ENCODE measurements at regions not wholly inside any gene's neighbourhood (a gene's known extent, or its start where the extent isn't known, plus 50 kb on each side); places are given as distances from the start of the nearest gene placed in this dataset.

- DNase-seq (ENCODE audit: low spot score) = no peak
- no peak for FAIRE-seq
Measured at GRCh38 chr5:161134956-161135355, 282.9 kb upstream of the ATP10B start.

GRCh38 chr5:161134083-161134482, 282.1 kb upstream of the ATP10B start:
- no peak for DNase-seq (ENCODE audit: low spot score)
- no peak for FAIRE-seq

- DNase-seq (ENCODE audit: low spot score) (no peak), FAIRE-seq (no peak)
Measured at GRCh38 chr5:161115941-161116340, 263.9 kb upstream of the ATP10B start.

- DNase-seq (ENCODE audit: low spot score) (no peak), FAIRE-seq (no peak)
Measured at GRCh38 chr5:161112371-161112770, 260.4 kb upstream of the ATP10B start.

DNA sequence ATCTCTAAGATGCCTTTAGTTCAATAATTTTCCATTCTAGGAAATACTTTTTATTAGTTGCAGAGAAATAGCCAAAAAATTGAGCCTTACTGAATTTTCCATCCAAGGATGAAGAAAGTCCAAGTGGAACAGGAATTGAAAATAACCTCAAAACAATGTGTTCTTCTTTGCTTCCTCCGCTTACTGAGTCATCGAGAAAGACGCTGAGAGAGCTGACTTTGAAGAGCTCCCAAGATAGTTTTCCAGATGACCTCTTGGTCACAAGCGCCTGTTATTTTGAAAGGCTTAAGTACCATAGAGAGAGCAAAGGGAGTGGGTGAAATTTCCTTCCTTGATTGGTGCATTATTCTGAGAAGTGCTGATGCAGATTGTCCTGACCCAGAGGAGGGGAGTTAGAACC, 253.5 kb upstream of the ATP10B start:
- DNase-seq (ENCODE audit: low spot score) = no peak
- FAIRE-seq = no peak

- no peak for FAIRE-seq
- DNase-seq (ENCODE audit: low spot score) = no peak
Measured at GRCh38 chr5:161098516-161098915, 246.5 kb upstream of the ATP10B start.

- DNase-seq (ENCODE audit: low spot score) (no peak), FAIRE-seq (no peak)
Measured at GRCh38 chr5:161096581-161096980, 244.6 kb upstream of the ATP10B start.

GRCh38 chr5:161095953-161096352, 243.9 kb upstream of the ATP10B start:
- FAIRE-seq = no peak
- no peak for DNase-seq (ENCODE audit: low spot score)

DNA sequence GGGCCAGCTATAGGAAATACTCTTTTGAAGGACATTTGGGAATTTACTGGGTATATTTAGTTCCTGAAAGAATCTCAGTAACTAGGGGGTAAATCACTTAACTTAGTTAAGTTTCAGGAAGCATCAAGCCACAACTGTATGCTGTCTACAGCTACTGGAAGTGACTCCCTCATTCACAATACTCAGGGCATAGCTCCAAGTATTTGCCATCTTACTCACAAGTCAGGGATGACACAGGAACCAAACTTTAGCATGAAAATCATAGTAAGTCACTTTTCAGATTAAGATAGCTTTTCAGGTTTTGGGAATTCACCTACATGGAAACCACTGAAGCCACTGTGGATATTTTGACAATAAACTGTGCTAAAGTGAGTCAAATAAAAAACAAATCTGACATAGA, 242.4 kb upstream of the ATP10B start:
- no peak for DNase-seq (ENCODE audit: low spot score)
- FAIRE-seq = no peak

GRCh38 chr5:161093100-161093499, 241.1 kb upstream of the ATP10B start:
- FAIRE-seq (no peak), DNase-seq (ENCODE audit: low spot score) (no peak)

DNA sequence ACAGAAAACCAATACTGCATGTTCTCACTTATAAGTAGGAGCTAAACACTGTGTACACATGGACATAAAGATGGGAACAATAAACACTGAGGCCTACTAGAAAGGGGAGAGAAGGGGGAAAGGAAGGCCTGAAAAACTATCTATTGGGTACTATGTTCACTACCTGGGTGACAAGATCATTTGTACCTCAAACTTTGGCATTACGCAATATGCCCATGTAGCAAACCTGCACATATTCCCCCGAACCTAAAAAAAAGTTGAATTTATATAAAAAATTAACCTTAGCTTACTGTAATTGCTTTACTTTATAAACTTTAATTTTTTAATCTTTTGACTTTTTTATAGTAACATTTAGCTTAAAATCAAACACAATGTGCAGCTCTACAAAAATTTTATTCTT, 237.6 kb upstream of the ATP10B start:
- no peak for FAIRE-seq
- DNase-seq (ENCODE audit: low spot score) = no peak

DNA sequence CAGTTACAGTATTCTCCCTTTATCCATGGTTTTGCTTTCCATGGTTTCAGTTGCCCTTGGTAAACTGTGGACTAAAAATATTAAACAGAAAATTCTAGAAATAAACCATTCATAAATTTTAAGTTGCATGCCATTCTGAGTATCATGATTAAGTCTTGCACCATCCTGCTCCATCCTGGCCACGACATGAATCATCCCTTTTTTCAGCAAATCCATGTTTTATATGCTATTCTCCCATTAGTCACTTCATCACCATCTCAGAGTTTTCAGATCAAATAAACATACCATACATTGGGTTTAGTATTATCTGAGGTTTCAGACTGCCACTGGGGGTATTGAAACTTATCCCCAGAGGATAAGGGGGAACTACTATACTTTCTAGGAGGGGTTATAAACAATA, 234.4 kb upstream of the ATP10B start:
- DNase-seq (ENCODE audit: low spot score) (no peak), FAIRE-seq (no peak)

- FAIRE-seq (no peak), DNase-seq (ENCODE audit: low spot score) (no peak)
Measured at GRCh38 chr5:161085056-161085455, 233.0 kb upstream of the ATP10B start.

GRCh38 chr5:161084115-161084514, 232.1 kb upstream of the ATP10B start:
- FAIRE-seq (no peak), DNase-seq (ENCODE audit: low spot score) (no peak)

GRCh38 chr5:161078793-161079192, 226.8 kb upstream of the ATP10B start:
- no peak for FAIRE-seq
- DNase-seq (ENCODE audit: low spot score) = no peak

GRCh38 chr5:161077936-161078545, 226.0 kb upstream of the ATP10B start:
- DNase-seq (ENCODE audit: low spot score) (no peak), FAIRE-seq (no peak)

- DNase-seq (ENCODE audit: low spot score) = no peak
- no peak for FAIRE-seq
Measured at GRCh38 chr5:161077496-161077895, 225.5 kb upstream of the ATP10B start.

DNA sequence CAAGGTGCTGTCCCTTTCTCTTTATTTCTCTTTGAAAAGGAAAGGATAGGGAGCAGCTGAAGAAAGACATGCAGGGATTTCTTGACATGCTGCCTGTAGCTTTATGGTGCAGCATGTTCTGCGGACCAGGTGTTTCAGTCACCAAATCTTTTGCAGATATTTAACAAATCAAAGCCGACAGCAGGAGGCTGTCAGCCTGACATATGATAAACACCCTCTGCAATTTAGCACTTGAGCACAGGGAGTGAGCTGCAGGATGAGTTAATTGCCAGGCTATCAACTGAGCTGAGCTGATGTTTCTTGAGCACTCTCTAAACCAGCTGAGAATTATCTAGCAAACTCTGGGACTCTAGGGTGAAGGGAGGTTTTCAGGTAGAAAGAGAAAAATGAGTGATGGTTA, 212.8 kb upstream of the ATP10B start:
- FAIRE-seq = no peak
- no peak for DNase-seq (ENCODE audit: low spot score)

DNA sequence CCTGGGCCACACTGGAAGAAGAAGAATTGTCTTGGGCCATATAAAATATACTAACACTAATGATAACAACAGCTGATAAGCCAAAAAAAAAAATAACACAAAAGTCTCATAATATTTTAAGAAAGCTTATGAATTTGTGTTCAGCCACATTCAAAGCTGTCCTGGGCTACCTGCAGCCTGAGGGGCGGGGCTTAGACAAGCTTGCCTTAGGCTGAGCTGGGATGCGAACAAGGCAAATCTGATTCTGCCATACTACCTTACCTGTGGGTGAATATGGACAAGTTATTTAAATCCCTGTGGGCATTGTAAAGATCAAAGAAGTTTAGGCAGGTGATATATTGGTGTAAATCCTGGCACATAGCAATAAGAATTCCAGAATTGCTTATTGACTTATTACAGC, 212.3 kb upstream of the ATP10B start:
- FAIRE-seq (no peak), DNase-seq (ENCODE audit: low spot score) (no peak)

GRCh38 chr5:161058781-161059180, 206.8 kb upstream of the ATP10B start:
- FAIRE-seq (no peak), DNase-seq (ENCODE audit: low spot score) (no peak)

DNA sequence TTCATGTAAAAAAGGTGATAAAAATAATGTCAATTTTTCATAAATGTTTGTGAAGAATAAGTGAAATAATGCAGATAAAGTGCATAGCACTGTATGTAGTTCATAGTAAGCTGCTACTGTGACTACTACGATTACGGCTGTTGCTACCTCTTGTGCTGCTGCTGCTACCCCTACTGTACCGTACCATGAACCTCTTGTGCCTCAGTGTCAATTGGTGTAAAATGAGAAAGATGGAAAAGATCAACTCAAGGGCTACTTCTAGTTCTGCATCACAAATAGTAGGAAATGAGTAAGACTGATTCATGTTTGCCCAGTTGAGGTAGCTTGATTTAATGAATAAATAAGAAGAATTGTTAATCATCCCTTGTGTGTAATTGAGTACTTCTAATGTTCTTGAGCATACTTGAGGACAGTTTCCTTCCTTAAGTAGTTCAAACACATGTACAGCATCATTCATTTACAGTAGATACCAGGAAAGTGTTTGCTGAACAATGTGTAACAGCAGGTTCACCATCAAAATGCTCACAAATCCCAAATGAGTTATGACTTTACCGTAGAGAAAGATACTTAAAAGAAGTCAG, 200.0 kb upstream of the ATP10B start:
- FAIRE-seq = no peak
- no peak for DNase-seq (ENCODE audit: low spot score)

DNA sequence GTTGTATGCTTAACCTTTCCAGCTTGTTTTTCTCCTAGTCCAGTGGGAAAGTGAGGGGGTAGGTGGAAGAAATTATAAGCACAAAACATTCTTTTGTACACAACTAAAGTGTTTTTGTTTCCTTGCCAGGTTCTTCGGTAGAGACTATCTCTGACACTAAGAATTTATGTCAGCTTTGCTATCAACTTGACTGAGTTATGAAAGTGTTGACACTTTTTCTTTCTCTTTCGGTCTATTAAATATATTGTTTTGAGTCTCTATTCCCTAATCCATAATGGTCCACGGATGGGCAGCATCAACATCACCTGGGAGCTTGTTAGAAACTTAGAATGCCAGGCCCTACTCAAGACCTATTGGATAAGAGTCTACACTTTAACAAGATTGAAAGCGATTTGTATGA, 195.0 kb upstream of the ATP10B start:
- FAIRE-seq (no peak), DNase-seq (ENCODE audit: low spot score) (no peak)

- FAIRE-seq = no peak
Measured at GRCh38 chr5:161042862-161043261, 190.9 kb upstream of the ATP10B start.

GRCh38 chr5:161042443-161042842, 190.4 kb upstream of the ATP10B start:
- no peak for DNase-seq (ENCODE audit: low spot score)
- no peak for FAIRE-seq

More at GRCh38 chr5:161042862-161043261, 190.9 kb upstream of the ATP10B start:
- DNase-seq (ENCODE audit: low spot score) = no peak
